ENCODE measurements at regions not wholly inside any gene's neighbourhood (a gene's known extent, or its start where the extent isn't known, plus 50 kb on each side); places are given as distances from the start of the nearest gene placed in this dataset.

GRCh38 chr5:56466136-56466816 lies 233.1 kb upstream of the ANKRD55 start:
- TF ChIP-seq POLR2A (IDR thresholded peaks at IDR 0.05) (no peak), CTCF (IDR thresholded peaks at IDR 0.05 in 4 of 5, conservative IDR thresholded peaks at IDR 0.05 in 1 of 5) (no peak)

Data from gastrocnemius medialis (tissue), 4 donors.